HepG2 (cell line): ENCODE measurements at regions not wholly inside any gene's neighbourhood (a gene's known extent, or its start where the extent isn't known, plus 50 kb on each side); places are given as distances from the start of the nearest gene placed in this dataset.

Experiments used
- ATAC-seq: fragments of 200-7000 bp; cut with Tn5 transposase; 3 replicates; pipeline ENCODE4 v1.9.1; 2020; ENCODE audit warnings: mild to moderate bottlenecking, moderate library complexity
- BruUV-seq: library from RNA; stranded (reverse); fragments of 400-500 nt; replicated peaks from 2 replicates; lab custom pipeline; 2021; lab: Mats Ljungman, UMichigan
- CTCF ChIA-PET: fragments of 300-600 bp; formaldehyde crosslinking; extraction: SDS; loops from one replicate; lab custom pipeline; 2021; ENCODE audit warnings: low total read pairs, inconsistent platforms, low intra/inter-chr PET ratio; lab: Yijun Ruan, JAX
- POLR2A ChIA-PET: fragments of 350-600 bp; sonication (Branson Sonifier 250); formaldehyde crosslinking; loops from one replicate; lab custom pipeline; 2020; ENCODE audit warnings: antibody characterized with exemption, inconsistent platforms; lab: Yijun Ruan, JAX
- DNase-seq: peaks from one replicate; pipeline ENCODE4 v3.0.0-alpha.2; 2015; ENCODE audit warnings: low spot score
- FAIRE-seq: peaks from 3 replicates; lab custom pipeline; 2011; peaks lifted over from hg19 to GRCh38; lab: Jason Lieb, UNC
- H2AFZ ChIP-seq: one replicate; pipeline ENCODE4 v1.6.1; 2011; ENCODE audit warnings: low read length, inconsistent platforms
- H3K27ac ChIP-seq: fragments of 300-600 bp; 3 replicates; pipeline ENCODE4 v1.8.0; 2011; ENCODE audit warnings: mixed run types, mild to moderate bottlenecking, mixed read lengths, low read length, inconsistent platforms; ENCODE audit not compliant: insufficient read depth; ENCODE audit errors: extremely low read length
- H3K27me3 ChIP-seq, 2 experiments: fragments of 200-600 bp in 1 of 2; 2 replicates in 1 of 2; 3 replicates in 1 of 2; pipeline versions ENCODE4 v1.6.0 to v1.8.0; 2011; ENCODE audit warnings: low read length in 2 of 2, mild to moderate bottlenecking in 2 of 2, moderate library complexity in 2 of 2, inconsistent platforms in 1 of 2; ENCODE audit not compliant: insufficient read depth in 2 of 2, control insufficient read depth in 1 of 2
- H3K36me3 ChIP-seq, 2 experiments: fragments of 200-600 bp in 1 of 2; replicated peaks in 1 of 2; 2 replicates in 1 of 2; 3 replicates in 1 of 2; pipeline versions ENCODE4 v1.5.1 to v1.8.0; 2011; ENCODE audit warnings: low read length in 2 of 2, inconsistent platforms in 1 of 2; ENCODE audit not compliant: insufficient read depth in 2 of 2, control insufficient read depth in 1 of 2
- H3K4me1 ChIP-seq: 2 replicates; pipeline ENCODE4 v1.5.1; 2012; ENCODE audit warnings: low read length, inconsistent platforms; ENCODE audit not compliant: insufficient read depth
- H3K4me2 ChIP-seq: 2 replicates; pipeline ENCODE4 v1.6.0; 2011; ENCODE audit warnings: low read depth, low read length, inconsistent platforms
- H3K4me3 ChIP-seq, 3 experiments: fragments of 200-600 bp in 1 of 3; sonication (generic), shearing (Covaris generic) in 1 of 3; replicated peaks in 1 of 3; 2 replicates each; pipeline ENCODE4 v1.5.1; 2011 to 2016; ENCODE audit warnings: low read length in 3 of 3, inconsistent platforms in 2 of 3, low read depth in 2 of 3, mild to moderate bottlenecking in 2 of 3, control low read depth in 1 of 3, mixed read lengths in 1 of 3; ENCODE audit not compliant: insufficient read depth in 1 of 3
- H3K79me2 ChIP-seq: one replicate; pipeline ENCODE4 v1.6.1; 2011; ENCODE audit warnings: low read length, inconsistent platforms; ENCODE audit not compliant: insufficient read depth
- H3K9ac ChIP-seq: 2 replicates; pipeline ENCODE4 v1.6.0; 2011; ENCODE audit warnings: mild to moderate bottlenecking, low read depth, low read length, inconsistent platforms; ENCODE audit not compliant: insufficient read depth
- H3K9me3 ChIP-seq: 2 replicates; pipeline ENCODE4 v1.5.1; 2012; ENCODE audit warnings: mild to moderate bottlenecking, low read length
- H4K20me1 ChIP-seq: 2 replicates; pipeline ENCODE4 v1.6.0; 2011; ENCODE audit warnings: inconsistent platforms, mild to moderate bottlenecking, low read length, moderate library complexity; ENCODE audit not compliant: insufficient read depth
- ATF7-NPFF ChIP-seq: sonication (generic); formaldehyde crosslinking; IDR thresholded peaks from 2 replicates; pipeline ENCODE4 v1.8.1; 2023; ENCODE audit warnings: mild to moderate bottlenecking, low read depth, missing genetic modification reagents, moderate library complexity
- HCFC1 ChIP-seq: fragments of 150-350 bp; IDR thresholded peaks from 2 replicates; pipeline ENCODE4 v1.6.1; 2014; ENCODE audit warnings: low read depth, low read length
- HOXA3 ChIP-seq: sonication (generic); formaldehyde crosslinking; IDR thresholded peaks from 2 replicates; pipeline ENCODE4 v1.5.0; 2020; ENCODE audit warnings: missing genetic modification reagents
- IKZF5 ChIP-seq: IDR thresholded peaks from 2 replicates; pipeline ENCODE4 v1.6.1; 2018; ENCODE audit warnings: missing genetic modification reagents, mild to moderate bottlenecking, missing compliant biosample characterization
- MTF1 ChIP-seq: sonication (generic); formaldehyde crosslinking; IDR thresholded peaks from 2 replicates; pipeline ENCODE4 v1.5.0; 2020; ENCODE audit warnings: missing genetic modification reagents
- NFATC3 ChIP-seq: sonication (generic); formaldehyde crosslinking; IDR thresholded peaks from 2 replicates; pipeline ENCODE4 v1.5.1; 2020; ENCODE audit warnings: mild to moderate bottlenecking, missing genetic modification reagents
- NR2F2 ChIP-seq: IDR thresholded peaks from 2 replicates; pipeline ENCODE4 v1.6.1; 2012; ENCODE audit warnings: low read depth, inconsistent platforms, borderline replicate concordance
- ZNF33B ChIP-seq: sonication (generic); formaldehyde crosslinking; IDR thresholded peaks from 2 replicates; pipeline ENCODE4 v1.5.1; 2020; ENCODE audit warnings: mild to moderate bottlenecking, missing genetic modification reagents
- WGBS: methylation state at CpG from one replicate; pipeline ENCODE4 v1.1.6; 2017; ENCODE audit warnings: low lambda C conversion rate; 5-methylcytosine and 5-hydroxymethylcytosine counted together
- in situ Hi-C: cut with HindIII; loops from 2 replicates; pipeline ENCODE4 v1.10.0; 2017; ENCODE audit warnings: low pct_unique_long_range_greater_than_20kb; ENCODE audit not compliant: extremely low pct_ligation_motif_present
- intact Hi-C: fragments of 100-400 bp; cut with micrococcal nuclease; formaldehyde crosslinking; loops from one replicate; pipeline ENCODE4 v1.10.0; 2022; ENCODE audit not compliant: unreplicated experiment

DNA sequence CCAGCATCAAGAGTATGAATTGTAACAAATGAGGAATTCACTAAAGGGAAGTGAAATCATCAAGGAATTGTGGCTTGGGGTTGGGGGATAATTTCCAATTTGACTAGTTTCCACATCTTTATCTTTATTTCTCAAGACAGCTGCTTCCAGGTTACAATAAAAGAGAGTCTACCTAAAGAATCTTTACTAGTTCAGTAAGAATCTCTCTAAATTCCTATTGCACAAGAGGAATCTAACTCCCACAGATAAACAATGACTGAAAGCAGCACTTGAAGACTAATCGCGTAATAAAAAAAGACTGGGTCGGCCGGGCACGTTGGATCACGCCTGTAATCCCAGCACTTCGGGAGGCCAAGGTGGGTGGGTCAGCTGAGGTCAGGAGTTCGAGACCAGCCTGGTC is 194.4 kb downstream of the KBTBD8 start:
- ATAC-seq (no peak), FAIRE-seq (no peak), DNase-seq (no peak)
- no peak overlapping the region for H3K4me3 ChIP-seq
- 57% methylated on average over 8 of the region's 8 CpGs for WGBS
- H4K20me1 ChIP-seq, result no peaks in the 10 kb centered on the region
- H3K9me3 ChIP-seq, result no peaks in the 10 kb centered on the region
- ChIA-PET POLR2A (no interaction called here), CTCF (no interaction called here)
- no peak overlapping the region for H3K4me2 ChIP-seq
- in situ Hi-C loops (no loop called here), intact Hi-C loops (no loop called here)
- no peaks in the 10 kb centered on the region for H3K4me1 ChIP-seq
- no peaks in the 10 kb centered on the region for H3K36me3 ChIP-seq
- no peak for TF ChIP-seq MTF1 (CRISPR knock-in tag)
- no peak for TF ChIP-seq NR2F2
- no peak for TF ChIP-seq HOXA3 (CRISPR knock-in tag)
- no peak overlapping the region for H3K27ac ChIP-seq
- no peaks in the 10 kb centered on the region for H3K27me3 ChIP-seq
- no TSS peak for BruUV-seq
- no peaks in the 10 kb centered on the region for H3K79me2 ChIP-seq
- H2AFZ ChIP-seq, result no peak overlapping the region
- H3K9ac ChIP-seq, result no peak overlapping the region

DNA sequence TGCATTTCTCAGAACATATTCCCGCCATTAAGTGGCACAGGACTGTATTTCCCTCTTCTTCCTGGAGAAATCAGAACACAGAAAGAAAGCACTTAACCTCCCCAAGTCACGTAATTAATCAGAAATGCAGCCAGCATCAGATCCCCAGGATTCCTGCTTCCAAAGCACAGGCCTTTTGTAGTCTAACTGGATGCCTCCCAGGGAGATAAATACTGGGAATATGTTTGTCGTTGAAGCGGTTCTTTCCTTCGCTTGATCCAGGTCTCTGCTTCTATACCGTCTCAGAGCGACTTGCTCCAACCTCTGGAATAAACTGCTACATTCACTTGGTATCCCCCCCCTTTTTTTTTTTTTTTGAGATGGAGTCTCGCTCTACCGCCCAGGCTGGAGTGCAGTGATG is 198.6 kb downstream of the KBTBD8 start:
- in situ Hi-C loops, result no loop called here
- POLR2A ChIA-PET, result no interaction called here
- Histone ChIP-seq H3K27me3 (no peaks in the 10 kb centered on the region), H2AFZ (no peak overlapping the region), H3K9ac (no peak overlapping the region), H3K4me3 (no peak overlapping the region), H3K4me2 (no peak overlapping the region), H3K9me3 (no peaks in the 10 kb centered on the region), H3K4me1 (no peaks in the 10 kb centered on the region), H3K27ac (no peak overlapping the region), H3K79me2 (no peaks in the 10 kb centered on the region), H3K36me3 (no peaks in the 10 kb centered on the region), H4K20me1 (no peaks in the 10 kb centered on the region)
- no peak for ATAC-seq
- BruUV-seq, result no TSS peak
- 36% methylated on average over 9 of the region's 9 CpGs for WGBS
- TF ChIP-seq ZNF33B (CRISPR knock-in tag) (no peak), HCFC1 (no peak), ATF7-NPFF (no peak), NFATC3 (CRISPR knock-in tag) (no peak), IKZF5 (no peak)
- no peak for DNase-seq
- no peak for FAIRE-seq
- CTCF ChIA-PET, result no interaction called here
- intact Hi-C loops, result loop anchor here (5.0 kb wide), 1 partner anchor 161 kb away; no protein-coding TSS in a partner anchor
